GM10248 (cell line): ENCODE measurements at regions not wholly inside any gene's neighbourhood (a gene's known extent, or its start where the extent isn't known, plus 50 kb on each side); places are given as distances from the start of the nearest gene placed in this dataset.

Experiments
- CTCF ChIA-PET: fragments of 300-600 bp; sonication (Branson Sonifier 250); formaldehyde crosslinking; extraction: SDS; loops from one replicate; lab custom pipeline; 2021; ENCODE audit warnings: antibody characterized with exemption; lab: Yijun Ruan, JAX
- POLR2A ChIA-PET: fragments of 350-650 bp; sonication (Branson Sonifier 250); formaldehyde crosslinking; extraction: SDS; loops from one replicate; lab custom pipeline; 2020; ENCODE audit warnings: antibody characterized with exemption; lab: Yijun Ruan, JAX
- DNase-seq: peaks from one replicate; pipeline ENCODE4 v3.0.0; 2012; ENCODE audit errors: extremely low spot score
- CTCF ChIP-seq: IDR thresholded peaks from 2 replicates; pipeline ENCODE4 v1.5.1; 2012; ENCODE audit warnings: mild to moderate bottlenecking, low read depth; ENCODE audit errors: extremely low read depth, missing control alignments, control extremely low read depth

- POLR2A ChIA-PET: no interaction called here
These were observed 129.5 kb upstream of the TRIB2 start for GRCh38 chr2:12587228-12587627.

GRCh38 chr2:12587729-12588522, 128.8 kb upstream of the TRIB2 start:
- POLR2A ChIA-PET: no interaction called here
- no peak for DNase-seq
- CTCF ChIA-PET: no interaction called here
- TF ChIP-seq CTCF: no peak

More at GRCh38 chr2:12587228-12587627, 129.5 kb upstream of the TRIB2 start:
- no peak for DNase-seq
- no peak for TF ChIP-seq CTCF
- CTCF ChIA-PET: interaction anchor here (1.2 kb wide), 1 partner anchor 9 kb away, joined by 4 read pairs; no protein-coding TSS in a partner anchor

GRCh38 chr2:12588986-12589385, 127.8 kb upstream of the TRIB2 start:
- CTCF ChIA-PET: no interaction called here
- POLR2A ChIA-PET: no interaction called here
- no peak for DNase-seq
- no peak for TF ChIP-seq CTCF

DNA sequence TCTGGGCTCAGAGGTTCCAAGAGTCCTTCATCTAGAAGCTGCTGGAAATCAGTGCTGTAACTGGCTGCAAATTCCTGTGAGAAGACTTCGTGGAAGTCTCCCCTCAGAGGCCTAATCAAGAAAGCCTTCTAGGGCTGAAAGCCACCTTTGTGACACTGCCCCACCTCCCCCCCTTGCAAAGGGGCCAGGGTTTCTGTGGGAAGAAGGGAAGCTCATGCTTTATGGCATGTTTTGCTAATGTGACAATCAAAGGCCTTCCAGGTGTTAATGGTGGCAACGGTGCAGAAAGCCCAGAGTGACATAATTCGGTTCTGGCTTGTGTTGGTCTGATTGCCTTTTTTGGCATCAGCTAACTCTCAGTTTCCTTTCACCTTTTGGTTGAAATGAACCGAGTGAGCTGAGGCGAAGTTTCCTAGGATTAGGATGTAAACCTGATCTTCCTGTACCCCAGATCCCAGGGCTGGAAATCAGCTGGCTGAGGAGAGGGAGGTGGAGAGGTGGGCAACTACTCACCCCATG, 126.9 kb upstream of the TRIB2 start:
- ChIA-PET CTCF (no interaction called here), POLR2A (no interaction called here)
- no peak for DNase-seq
- TF ChIP-seq CTCF: no peak

DNA sequence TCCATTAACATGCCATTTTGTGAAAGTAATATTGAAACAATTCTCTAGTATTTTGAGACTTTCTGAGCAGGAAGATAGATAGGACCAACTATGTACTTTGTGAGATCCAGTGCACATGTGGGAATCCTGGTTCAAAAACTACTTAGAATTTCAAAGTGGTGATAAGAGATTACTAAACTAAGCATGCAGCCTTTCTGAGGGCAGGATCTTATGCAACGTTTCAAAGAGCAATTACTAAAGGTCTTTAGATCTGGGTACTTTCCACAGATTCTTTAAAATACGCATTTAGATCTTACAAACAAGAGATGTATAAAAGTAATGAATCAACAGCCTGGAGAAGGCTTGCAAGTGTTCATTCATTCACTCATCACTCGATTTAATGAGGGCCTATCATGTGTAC, 124.4 kb upstream of the TRIB2 start:
- no peak for TF ChIP-seq CTCF
- DNase-seq: no peak
- POLR2A ChIA-PET: no interaction called here
- CTCF ChIA-PET: no interaction called here

- DNase-seq: no peak
- no peak for TF ChIP-seq CTCF
- POLR2A ChIA-PET: no interaction called here
- CTCF ChIA-PET: interaction anchor here (1.0 kb wide), 1 partner anchor 10 kb away, joined by 3 read pairs; no protein-coding TSS in a partner anchor
These were observed 122.1 kb upstream of the TRIB2 start for GRCh38 chr2:12594590-12594989.
